ELR (cell line): ENCODE measurements at regions not wholly inside any gene's neighbourhood (a gene's known extent, or its start where the extent isn't known, plus 50 kb on each side); places are given as distances from the start of the nearest gene placed in this dataset.
"Not testable (repeated sequence)": the region's sequence is repeated elsewhere in the genome, so short reads cannot be mapped to it uniquely, and the experiment has no call there.

Experiments
- DNase-seq: peaks from one replicate; pipeline ENCODE4 v3.0.0-alpha.2; 2015; ENCODE audit warnings: low read depth

GRCh38 chr15:83335542-83335941, 51.1 kb upstream of the BNC1 start:
- not testable (repeated sequence) for DNase-seq

DNA sequence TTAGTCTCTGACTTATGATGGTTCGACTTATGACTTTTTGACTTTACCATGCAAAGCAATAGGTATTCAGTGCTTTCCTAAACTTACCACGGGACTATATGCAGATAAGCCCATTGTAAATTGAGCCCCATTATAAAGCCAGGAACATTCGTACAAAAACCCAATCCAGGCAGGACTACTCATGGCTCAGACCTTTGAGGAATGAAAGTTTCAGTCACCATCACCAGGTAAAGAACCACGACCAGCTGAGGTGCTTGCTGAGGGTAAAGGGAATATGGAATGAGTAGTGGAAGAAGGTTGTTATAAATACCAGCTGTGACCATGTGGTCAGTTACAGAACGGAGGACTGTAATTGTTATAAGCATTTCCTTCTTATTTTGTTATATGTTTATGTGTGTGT, 54.9 kb upstream of the BNC1 start:
- no peak for DNase-seq

DNA sequence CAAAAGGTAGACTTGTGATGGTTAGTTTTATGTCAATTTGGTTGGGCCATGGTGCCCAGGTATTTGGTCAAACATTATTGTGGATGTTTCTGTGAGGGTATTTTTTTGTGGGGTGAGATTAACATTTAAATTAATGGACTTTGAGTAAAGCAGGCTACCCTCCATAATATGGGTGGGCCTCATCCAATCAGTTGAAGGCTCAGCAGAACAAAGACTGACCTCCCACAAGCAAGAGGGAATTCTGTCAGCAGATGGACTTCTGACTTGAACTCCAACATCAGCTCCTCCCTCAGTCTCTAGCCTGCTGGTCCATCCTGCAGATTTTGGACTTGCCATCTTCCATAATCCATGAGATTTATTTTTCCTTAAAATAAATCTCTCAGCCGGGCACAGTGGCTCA, 55.6 kb upstream of the BNC1 start:
- DNase-seq, result no peak

- DNase-seq, result no peak
Observed at GRCh38 chr15:83346342-83346741, 61.9 kb upstream of the BNC1 start.

DNA sequence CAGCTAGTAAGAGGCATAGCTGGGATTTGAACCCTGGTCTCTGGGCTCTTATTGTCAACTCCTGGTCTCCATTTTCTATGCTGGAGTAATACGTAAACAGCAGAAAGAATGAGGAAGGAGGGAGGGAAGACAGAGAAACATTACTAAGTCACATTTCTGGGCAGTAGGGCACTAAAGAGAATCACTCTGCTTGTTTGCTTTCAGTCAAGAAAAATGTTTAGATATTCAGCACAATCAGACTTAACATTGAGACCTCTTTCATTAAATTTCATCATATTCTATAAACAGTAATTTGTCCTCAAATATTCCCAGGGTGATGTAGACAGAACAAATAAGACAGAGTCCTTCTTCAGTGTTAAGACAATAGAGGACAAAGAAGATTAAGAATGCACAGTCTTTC, 67.7 kb upstream of the BNC1 start:
- no peak for DNase-seq

DNA sequence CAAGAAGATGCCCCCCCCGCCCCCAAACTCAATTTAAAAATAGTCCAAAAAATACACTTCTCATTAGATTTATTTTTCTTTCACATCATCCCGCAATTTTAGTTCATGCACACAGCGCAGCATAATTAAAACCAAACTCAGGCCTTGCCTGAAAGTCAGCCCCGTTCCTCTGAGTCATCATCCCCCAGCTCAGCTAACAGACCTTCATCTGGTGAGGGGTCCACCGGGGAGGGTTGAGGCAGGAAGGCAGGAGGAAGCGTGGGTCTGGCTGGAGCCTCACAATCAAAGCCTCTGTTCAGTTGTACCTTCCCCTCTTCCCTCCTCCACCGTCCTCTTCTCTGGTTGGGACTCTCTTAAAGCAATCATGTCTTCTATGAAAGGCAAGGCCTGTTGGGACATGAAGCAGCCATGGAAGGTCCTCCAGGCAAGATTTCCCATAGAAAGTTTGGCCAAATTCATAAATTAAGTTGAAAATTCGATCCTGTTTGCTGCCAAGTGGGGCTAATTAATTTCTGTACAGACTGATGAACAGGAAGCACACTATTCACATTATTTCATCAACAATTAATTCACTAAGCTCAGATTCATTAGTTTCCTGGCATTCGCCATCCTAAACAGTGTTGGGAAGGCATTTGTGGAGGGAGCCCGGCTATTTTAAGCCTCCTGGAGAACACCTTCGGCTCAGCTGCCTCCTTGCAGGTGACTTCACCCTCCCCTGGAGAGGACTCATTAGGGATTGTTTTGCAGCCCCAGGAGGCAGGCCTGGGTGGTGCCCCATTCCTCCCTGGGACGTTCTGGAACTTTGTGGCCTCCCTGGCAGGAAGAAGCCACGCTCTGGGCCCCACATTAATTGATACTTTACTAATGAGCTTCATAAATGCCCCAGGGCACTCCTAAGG, 72.3 kb upstream of the BNC1 start:
- DNase-seq, result no peak

DNA sequence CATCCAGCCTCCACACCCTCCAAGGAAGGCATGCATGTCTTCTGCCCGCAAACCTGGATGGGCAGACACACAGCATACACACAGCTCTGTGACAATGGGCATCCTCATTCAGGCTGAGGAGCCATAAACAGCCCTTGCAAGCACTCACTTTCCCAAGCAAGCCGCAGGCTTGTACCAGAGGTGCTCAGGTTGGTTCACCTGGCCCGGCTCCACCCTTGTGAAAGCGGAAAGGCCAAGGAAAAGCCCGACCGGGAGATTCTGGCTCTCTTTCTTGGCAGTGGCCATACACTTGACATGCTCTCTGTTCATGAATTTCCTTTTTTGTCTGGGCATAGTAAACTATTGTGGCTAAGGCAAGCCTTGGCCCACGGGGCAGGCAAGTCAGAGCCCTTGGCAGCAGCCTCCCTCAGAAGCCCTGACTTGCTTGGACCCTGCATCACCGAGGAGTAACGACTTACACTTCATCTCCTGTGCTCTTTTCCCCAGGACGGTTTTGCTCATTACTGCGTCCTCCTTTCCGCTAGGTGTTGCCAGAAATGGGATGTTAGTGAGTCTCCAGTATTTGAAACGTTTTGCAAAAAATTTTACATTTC, 74.6 kb upstream of the BNC1 start:
- DNase-seq, result no peak

GRCh38 chr15:83362706-83363105, 78.2 kb upstream of the BNC1 start:
- DNase-seq, result no peak

DNA sequence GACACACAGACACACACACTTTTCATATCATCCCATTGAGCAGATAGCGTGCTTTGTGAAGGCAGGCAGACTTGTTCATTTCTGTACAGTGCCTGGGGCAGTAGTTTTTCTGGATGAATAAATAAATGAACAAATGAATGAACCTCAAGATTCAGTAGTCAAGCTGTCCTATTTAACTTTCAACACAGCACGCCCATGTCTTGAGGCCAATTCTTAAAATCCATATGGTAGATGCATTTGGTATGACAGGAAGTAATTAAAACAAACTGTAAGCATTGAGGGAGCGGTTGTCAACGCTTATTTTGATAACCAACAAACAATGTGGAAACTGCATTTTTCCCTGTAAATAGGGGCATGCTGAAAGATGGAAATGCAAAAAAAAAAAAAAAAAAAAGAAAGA, 80.0 kb upstream of the BNC1 start:
- no peak for DNase-seq

- peak; percentile 66 for DNase-seq
Observed at GRCh38 chr15:83365370-83365938, 81.0 kb upstream of the BNC1 start.

DNA sequence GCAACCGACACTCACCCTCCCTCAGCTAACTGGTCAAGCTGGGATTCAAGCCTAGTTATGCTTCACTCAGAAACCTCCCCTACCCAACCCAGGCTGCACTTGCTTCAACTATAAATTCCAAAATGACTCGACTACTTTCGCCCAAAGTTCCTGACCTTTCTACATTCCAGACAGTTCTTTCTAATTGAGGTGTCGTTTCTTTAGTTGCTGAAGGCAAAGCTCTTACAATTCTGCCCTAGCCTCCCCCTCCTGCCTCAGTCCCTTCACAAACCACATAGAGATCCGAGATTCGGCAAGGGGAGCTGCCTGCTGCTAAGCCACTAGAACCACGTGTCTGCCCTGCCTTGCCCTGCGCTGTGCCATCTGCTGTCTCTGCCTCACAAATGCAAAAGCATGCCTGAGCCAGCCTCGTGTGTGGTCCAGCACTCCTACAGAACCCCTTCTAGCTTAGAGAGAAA, 74.7 kb upstream of the SH3GL3 start:
- peak; percentile 18 for DNase-seq

DNA sequence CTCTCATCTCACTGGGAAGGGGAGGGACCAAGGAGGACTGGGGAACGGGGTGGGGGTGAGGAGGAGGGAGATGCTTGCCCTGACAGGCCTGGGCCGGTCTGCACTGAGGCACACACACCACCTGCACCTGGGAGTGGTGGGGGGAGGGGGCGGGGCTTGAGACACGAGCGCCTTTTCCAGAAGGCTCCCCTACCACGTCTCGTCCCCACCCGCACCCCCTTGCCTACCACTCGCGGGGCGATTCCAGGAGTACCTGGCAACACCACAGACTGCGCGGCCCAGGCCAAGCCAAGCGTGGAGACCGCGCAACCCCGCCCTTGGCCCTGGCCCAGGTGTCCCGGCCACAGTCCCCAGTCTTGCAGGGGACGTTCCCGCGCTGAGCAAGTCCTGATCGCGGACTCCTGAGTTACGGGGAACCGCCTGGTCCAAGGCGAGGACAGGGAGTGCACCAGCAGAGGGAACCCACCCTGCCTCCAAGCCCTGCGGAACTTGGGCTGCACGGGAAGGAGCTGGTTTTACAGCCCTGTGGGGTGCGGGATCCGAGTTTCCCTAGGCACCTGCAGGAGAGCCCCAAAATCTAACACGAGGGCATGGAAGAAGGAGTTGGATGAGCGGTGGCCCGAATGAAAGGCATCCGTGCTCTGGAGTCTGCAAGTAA, 68.1 kb upstream of the SH3GL3 start:
- DNase-seq, result no peak

DNA sequence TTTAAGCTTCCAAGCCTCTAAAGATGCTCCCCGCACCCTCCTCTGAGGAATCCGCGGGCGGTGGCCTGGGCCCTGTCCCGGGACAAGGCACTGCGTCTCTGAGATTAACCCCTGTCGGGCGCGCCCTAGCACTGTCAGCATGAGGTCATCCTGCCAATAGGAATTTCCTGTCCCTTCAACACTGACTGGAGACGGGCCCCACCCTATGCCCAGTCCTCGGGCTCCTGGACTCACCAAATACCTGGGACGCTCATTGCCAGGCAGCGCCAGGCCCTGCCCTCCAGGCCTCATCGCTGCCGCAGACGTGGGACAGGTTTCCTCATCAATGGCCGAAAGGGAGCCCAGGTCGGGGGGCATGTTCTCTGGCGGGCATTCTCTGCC, 67.6 kb upstream of the SH3GL3 start:
- DNase-seq, result peak; percentile 89

DNA sequence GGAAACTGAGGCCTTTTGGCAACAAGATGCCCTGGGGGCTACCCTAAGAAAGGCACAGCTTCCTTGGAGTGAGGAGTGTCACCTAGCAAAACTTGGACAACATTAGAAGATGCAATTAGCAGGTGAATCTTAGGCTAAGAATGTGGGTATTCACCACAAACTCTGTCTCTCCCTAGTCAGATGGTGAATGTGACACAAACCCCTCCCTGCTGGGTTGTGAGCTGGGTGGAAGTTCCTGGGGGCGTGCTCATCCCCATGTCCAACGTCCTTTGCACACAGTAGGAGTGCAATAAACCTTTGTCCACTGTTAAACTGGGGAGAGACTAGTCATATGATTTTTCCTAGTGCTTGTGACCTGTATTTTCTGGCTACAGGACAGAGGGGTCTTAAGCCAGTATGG, 67.1 kb upstream of the SH3GL3 start:
- peak; percentile 80 for DNase-seq

GRCh38 chr15:83380682-83381081, 66.5 kb upstream of the SH3GL3 start:
- peak; percentile 80 for DNase-seq

DNA sequence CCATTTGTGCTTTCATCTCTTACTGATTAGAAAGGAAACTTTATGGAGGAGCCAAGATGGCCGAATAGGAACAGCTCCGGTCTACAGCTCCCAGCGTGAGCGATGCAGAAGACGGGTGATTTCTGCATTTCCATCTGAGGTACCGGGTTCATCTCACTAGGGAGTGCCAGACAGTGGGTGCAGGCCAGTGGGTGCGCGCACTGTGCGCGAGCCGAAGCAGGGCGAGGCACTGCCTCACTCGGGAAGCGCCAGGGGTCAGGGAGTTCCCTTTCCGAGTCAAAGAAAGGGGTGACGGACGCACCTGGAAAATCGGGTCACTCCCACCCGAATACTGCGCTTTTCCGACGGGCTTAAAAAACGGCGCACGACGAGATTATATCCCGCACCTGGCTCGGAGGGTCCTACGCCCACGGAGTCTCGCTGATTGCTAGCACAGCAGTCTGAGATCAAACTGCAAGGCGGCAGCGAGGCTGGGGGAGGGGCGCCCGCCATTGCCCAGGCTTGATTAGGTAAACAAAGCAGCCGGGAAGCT, 63.5 kb upstream of the SH3GL3 start:
- not testable (repeated sequence) for DNase-seq

DNA sequence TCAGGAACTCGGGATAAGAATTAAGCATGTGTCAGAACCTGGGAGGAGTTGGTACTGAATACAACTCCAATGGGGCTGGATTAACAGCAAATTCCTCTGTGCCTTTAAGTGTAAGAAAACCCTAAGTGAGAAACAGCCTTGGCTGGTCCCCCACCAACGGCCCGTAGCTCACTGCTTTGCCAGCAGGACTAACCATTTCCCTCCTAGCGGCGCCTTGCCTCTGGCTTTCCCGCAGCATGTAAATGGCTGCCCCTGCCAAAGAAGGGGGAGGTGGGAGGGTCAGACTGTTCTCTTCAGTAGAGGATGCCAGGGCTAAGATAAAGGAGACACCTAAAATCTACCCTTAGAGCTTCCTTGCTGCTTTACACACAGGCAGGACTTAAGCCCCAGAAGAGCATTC, 51.0 kb upstream of the SH3GL3 start:
- DNase-seq, result peak; percentile 17
